CMK (cell line): ENCODE measurements at regions not wholly inside any gene's neighbourhood (a gene's known extent, or its start where the extent isn't known, plus 50 kb on each side); places are given as distances from the start of the nearest gene placed in this dataset.
"Not testable (repeated sequence)": the region's sequence is repeated elsewhere in the genome, so short reads cannot be mapped to it uniquely, and the experiment has no call there.

Experiments used
- DNase-seq: peaks from one replicate; pipeline ENCODE4 v3.0.0-alpha.2; 2010; ENCODE audit warnings: low read depth

DNA sequence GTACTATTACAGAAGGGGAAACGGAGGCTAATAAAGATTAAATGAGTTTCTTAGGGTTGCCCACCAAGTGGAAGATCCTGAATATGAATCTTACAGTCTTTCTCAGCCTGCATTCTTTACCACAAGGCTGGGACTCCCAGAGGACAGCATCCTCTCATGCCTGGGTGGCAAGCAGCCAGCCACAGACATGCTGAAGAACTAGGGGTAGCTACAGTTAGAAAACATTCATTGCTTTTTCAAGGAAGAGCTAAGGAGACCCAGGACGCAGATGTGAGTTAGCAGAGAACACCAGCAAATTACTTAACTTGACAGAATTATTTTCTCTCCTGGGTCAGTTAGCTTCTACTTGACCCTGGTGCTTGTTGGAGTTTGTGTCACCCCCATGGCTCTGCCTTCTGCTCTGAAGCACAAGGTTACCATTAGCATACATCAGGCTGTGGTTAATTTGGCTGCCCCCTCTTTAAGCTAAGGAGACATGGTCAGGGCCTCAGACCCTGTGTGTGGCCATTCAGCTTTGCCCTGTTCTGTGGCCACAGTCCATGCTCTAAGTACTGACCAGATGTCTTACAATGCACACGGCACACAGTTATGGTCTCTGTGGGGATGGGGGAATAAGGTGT, 132.3 kb upstream of the TNP1 start:
- no peak for DNase-seq

- DNase-seq, result no peak
Measured at GRCh38 chr2:216991563-216991962, 131.7 kb upstream of the TNP1 start.

DNA sequence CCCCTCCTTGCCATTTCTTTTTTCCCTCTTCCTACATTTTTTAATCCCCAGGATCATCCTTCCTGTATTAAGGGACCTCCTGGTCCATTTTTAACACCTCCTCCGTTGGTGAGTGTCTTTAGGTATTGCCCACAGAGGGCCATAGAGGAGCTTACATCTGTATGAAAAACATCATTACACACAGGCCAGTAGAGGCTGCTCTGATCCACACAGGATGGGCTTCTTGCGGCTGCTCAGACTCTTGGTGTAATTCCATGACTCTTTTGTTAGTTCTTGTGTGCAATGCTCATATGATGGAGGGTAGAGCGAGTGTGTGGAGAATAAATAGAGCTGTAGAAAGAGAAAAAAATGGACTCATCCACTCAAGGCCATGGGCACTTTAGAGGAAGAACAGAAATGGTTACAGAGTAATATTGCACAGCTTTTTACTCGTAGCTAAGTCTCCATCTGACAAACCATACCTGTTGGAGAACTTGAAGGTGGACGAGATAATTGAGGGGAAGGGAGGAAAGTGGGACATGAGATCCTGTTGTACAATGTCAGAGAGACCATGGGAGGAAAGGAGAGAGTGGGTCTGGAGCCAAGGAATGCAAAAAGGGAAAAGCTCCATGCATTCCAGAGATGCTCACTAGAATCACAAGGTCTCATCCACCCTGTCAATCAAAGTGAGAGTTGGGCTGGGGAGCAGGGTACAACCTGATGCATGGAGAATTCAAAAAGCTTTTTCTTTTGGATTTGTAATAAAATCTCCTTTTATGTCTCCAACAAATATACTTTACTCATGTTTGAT, 129.7 kb upstream of the TNP1 start:
- DNase-seq, result no peak

- DNase-seq, result no peak
Measured at GRCh38 chr2:216987252-216987821, 127.5 kb upstream of the TNP1 start.

- DNase-seq, result no peak
Measured at GRCh38 chr2:216985658-216986141, 125.8 kb upstream of the TNP1 start.

- DNase-seq, result no peak
Measured at GRCh38 chr2:216984937-216985336, 125.1 kb upstream of the TNP1 start.

GRCh38 chr2:216981951-216982350, 122.1 kb upstream of the TNP1 start:
- not testable (repeated sequence) for DNase-seq

- DNase-seq, result not testable (repeated sequence)
Measured at GRCh38 chr2:216980510-216980909, 120.6 kb upstream of the TNP1 start.

GRCh38 chr2:216974321-216975302, 114.7 kb upstream of the TNP1 start:
- DNase-seq, result no peak

GRCh38 chr2:216971593-216971992, 111.7 kb upstream of the TNP1 start:
- DNase-seq, result no peak

DNA sequence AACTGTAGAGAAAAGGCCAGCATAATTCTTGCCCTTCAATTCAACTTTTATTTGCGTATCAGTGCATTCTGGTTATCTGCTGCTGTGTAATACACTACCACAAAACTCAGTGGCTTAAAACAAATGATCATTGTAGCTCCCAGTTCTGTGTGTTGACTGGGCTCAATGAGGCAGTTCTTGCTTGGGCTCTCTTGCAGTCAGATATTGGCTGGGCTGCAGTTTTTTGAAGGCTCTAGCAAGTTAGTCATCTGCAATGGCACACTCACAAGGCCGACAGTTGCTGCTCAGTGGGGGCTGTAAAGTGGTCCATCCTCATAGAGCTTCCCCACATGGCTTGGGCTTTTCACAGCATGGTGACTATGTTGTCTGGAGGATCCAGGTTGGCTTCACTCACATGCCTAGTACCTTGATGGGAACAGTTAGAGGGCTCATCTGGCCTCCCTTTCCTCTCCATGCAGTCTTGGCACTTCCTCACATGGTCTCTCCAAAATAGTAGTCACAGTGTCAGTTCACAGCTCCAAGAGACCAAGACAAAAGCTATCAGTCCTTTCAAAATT, 110.6 kb upstream of the TNP1 start:
- no peak for DNase-seq

- no peak for DNase-seq
Measured at GRCh38 chr2:216967889-216968288, 108.0 kb upstream of the TNP1 start.

DNA sequence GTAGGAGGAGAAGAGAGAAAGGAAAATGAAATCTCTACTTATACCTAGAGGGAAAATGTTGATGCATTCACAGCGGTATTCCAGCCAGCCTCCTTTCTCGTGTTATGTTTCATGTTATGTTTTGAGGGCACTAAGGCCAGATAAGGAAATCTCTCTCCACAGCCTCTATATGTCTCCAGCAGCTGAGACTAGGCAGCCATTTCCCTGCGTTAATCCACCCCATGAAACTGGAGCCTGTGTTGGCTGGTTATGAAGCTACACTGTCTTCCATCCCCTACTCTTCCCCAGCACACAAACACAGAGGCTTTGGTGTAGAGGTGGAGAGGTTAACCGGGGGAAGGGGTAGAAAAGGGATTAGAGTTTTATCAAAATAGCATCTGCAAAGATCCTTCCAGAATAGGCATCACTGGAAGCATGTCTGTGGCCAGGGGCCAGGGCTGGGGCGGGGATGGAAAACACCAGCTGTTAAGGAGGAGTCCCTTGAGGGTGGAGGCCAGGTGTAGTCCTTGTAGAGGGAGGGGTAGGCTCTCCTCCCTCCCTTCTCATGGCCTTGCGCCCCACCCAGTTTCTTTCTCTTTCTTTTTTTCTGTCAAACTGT, 100.9 kb upstream of the TNP1 start:
- no peak for DNase-seq

- no peak for DNase-seq
Measured at GRCh38 chr2:216959433-216959832, 99.6 kb upstream of the TNP1 start.

GRCh38 chr2:216956820-216957493, 97.1 kb upstream of the TNP1 start:
- no peak for DNase-seq

GRCh38 chr2:216951171-216951570, 91.3 kb upstream of the TNP1 start:
- no peak for DNase-seq

GRCh38 chr2:216950547-216950946, 90.7 kb upstream of the TNP1 start:
- DNase-seq, result no peak

GRCh38 chr2:216949700-216950413, 90.0 kb upstream of the TNP1 start:
- DNase-seq, result no peak

DNA sequence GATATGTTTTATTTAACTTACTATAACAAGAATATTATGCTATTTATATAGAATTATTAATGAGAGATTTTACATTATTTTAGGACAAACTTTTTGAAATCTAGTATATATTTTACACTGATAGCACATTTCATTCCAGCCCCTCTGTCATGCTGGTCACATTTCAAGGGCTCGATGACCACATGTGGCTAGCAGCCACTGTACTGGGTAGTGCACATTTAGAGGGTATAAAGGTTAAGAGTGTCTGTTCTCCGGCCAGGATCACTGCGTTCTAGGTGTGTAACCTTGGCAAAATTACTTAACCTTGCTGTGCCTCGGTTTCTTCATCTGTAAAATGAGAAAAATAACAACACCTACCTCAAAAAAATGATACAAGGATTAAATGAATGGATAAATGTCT, 87.2 kb upstream of the TNP1 start:
- DNase-seq, result no peak

DNA sequence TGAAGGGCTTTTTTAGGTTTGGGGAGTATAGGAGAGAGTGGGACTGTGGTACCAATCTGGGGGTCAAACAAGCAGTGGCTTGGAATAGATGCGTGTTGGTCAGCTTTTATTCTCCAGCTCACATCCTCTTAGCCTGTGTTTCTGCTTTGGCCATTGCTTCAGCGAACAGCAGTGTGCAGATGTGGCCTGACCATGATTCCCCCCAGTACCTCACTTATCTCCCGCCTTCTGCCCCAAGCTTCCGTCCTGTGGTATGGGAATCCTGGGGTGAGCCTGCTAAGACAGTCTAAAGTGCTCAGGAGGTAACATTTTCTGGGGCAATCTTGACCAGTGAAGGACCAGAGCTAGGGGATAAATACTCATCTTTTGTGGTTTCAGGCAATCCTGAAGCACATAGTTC, 84.9 kb upstream of the TNP1 start:
- peak; percentile 78 for DNase-seq
